ENCODE measurements at regions not wholly inside any gene's neighbourhood (a gene's known extent, or its start where the extent isn't known, plus 50 kb on each side); places are given as distances from the start of the nearest gene placed in this dataset.

DNA sequence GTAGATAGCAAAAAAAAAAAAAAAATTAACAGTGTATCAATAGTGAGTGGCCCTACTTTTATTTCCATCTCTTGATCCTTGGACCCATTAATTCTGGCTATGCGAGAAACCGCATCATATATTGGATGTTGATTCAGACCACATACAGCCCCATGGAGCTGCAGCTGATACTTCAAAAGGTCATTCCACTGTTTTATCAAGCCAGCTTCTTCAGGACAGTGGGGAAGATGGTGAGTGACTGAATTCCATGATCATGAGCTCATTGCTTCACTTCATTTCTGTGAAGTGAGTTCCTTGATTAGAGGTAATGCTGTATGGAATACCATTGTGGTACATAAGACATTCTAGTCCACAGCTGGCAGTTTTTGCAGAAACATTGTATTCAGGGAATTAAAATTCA is 222.9 kb upstream of the MEF2C start:
- H3K4me3 ChIP-seq: no peak overlapping the region
- H3K4me1 ChIP-seq (ENCODE audit: insufficient read depth): no peaks in the 10 kb centered on the region
- H3K9me3 ChIP-seq (ENCODE audit: low read depth): no peaks in the 10 kb centered on the region
- H2AFZ ChIP-seq: no peak overlapping the region
- DNase-seq (ENCODE audit: low spot score): no peak
- no peak overlapping the region for H3K4me2 ChIP-seq
- no peaks in the 10 kb centered on the region for H3K27me3 ChIP-seq
- H3K9me2 ChIP-seq (replicated peaks; ENCODE audit: insufficient read depth): no peaks in the 10 kb centered on the region
- H4K20me1 ChIP-seq (ENCODE audit: insufficient read depth, poor library complexity, severe bottlenecking): no peaks in the 10 kb centered on the region
- H3K27ac ChIP-seq: no peak overlapping the region
- no peaks in the 10 kb centered on the region for H3K36me3 ChIP-seq (replicated peaks; ENCODE audit: insufficient read depth, low read depth)
- 92% methylated on average over 2 of the region's 2 CpGs for WGBS (ENCODE audit: low lambda C conversion rate, missing lambda C conversion rate)
- H3K79me2 ChIP-seq: no peaks in the 10 kb centered on the region
- TF ChIP-seq, protein P1, sequence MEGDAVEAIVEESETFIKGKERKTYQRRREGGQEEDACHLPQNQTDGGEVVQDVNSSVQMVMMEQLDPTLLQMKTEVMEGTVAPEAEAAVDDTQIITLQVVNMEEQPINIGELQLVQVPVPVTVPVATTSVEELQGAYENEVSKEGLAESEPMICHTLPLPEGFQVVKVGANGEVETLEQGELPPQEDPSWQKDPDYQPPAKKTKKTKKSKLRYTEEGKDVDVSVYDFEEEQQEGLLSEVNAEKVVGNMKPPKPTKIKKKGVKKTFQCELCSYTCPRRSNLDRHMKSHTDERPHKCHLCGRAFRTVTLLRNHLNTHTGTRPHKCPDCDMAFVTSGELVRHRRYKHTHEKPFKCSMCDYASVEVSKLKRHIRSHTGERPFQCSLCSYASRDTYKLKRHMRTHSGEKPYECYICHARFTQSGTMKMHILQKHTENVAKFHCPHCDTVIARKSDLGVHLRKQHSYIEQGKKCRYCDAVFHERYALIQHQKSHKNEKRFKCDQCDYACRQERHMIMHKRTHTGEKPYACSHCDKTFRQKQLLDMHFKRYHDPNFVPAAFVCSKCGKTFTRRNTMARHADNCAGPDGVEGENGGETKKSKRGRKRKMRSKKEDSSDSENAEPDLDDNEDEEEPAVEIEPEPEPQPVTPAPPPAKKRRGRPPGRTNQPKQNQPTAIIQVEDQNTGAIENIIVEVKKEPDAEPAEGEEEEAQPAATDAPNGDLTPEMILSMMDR (IDR thresholded peaks at IDR 0.05; ENCODE audit: poor library complexity): no peak

DNA sequence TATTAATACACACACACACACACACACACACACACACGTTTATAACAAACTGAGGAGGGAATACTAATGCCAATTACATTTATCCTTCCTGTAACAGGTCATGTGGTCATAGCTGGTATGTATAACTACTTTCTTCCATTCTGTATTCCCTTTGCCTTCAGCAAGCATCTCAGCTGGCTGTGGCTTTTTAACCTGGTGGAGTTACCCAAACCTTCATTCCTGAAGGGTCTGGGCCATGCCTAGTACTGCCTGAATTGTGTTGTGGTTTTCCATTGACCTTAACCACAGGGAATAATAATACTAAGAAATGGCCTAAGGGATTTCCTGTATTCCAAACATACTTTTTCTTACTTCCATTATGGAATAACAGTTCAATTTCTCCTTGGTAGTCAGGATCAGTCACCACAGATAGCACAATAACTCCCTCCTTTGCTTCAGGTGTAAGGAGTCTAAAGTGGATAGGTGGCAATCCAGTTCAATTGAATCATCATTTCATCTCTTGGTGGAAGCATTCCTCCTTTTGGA is 222.2 kb upstream of the MEF2C start:
- H3K79me2 ChIP-seq: no peaks in the 10 kb centered on the region
- TF ChIP-seq, protein P1 (IDR thresholded peaks at IDR 0.05; ENCODE audit: poor library complexity): no peak
- TF ChIP-seq EZH2 (IDR thresholded peaks at IDR 0.05; ENCODE audit: borderline replicate concordance) (no peak), EZH2phosphoT487 (IDR thresholded peaks at IDR 0.05; ENCODE audit: low read depth, severe bottlenecking, unreplicated experiment) (no peak)
- no peaks in the 10 kb centered on the region for H3K9me3 ChIP-seq (ENCODE audit: low read depth)
- H3K4me2 ChIP-seq: no peak overlapping the region
- no peak overlapping the region for H2AFZ ChIP-seq
- H3K36me3 ChIP-seq (replicated peaks; ENCODE audit: insufficient read depth, low read depth): no peaks in the 10 kb centered on the region
- H3K4me1 ChIP-seq (ENCODE audit: insufficient read depth): no peaks in the 10 kb centered on the region
- H4K20me1 ChIP-seq (ENCODE audit: insufficient read depth, poor library complexity, severe bottlenecking): no peaks in the 10 kb centered on the region
- no peak overlapping the region for H3K27ac ChIP-seq
- no peak for DNase-seq (ENCODE audit: low spot score)
- H3K9me2 ChIP-seq (replicated peaks; ENCODE audit: insufficient read depth): no peaks in the 10 kb centered on the region
- 74% methylated on average over 1 of the region's 1 CpG for WGBS (ENCODE audit: low lambda C conversion rate, missing lambda C conversion rate)
- no peak overlapping the region for H3K4me3 ChIP-seq
- H3K27me3 ChIP-seq: no peaks in the 10 kb centered on the region

DNA sequence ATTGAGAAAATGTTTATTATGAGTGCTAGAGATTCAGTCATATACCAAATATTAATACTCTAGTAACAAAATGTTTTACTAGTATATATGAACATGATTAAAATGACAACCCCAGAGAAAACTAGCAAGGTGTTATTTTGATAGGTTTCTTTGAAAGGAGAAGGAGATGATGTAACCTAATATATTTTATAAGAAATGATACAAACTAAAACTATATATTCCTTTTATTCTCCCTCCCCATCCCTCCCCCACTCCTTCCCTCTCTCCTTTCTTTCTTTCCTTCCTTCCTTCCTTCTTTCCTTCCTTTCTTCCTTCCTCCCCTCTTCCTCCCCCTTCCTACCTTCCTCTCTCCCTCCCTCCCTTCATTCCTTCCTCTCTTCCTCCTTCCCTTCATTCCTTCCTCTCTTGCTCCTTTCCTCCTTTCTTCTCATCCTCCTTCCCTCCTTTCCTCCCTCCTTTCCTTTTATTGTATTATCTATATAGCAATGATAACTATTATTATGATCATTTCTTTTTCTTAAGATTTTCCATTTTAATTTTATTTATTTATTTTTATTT is 215.3 kb upstream of the MEF2C start:
- Histone ChIP-seq H3K36me3 (replicated peaks; ENCODE audit: insufficient read depth, low read depth) (no peaks in the 10 kb centered on the region), H2AFZ (no peak overlapping the region), H4K20me1 (ENCODE audit: insufficient read depth, poor library complexity, severe bottlenecking) (no peaks in the 10 kb centered on the region), H3K4me2 (no peak overlapping the region), H3K4me3 (no peak overlapping the region), H3K4me1 (ENCODE audit: insufficient read depth) (no peaks in the 10 kb centered on the region), H3K9me2 (replicated peaks; ENCODE audit: insufficient read depth) (no peaks in the 10 kb centered on the region), H3K79me2 (no peaks in the 10 kb centered on the region), H3K27me3 (no peaks in the 10 kb centered on the region), H3K9me3 (ENCODE audit: low read depth) (no peaks in the 10 kb centered on the region), H3K27ac (no peak overlapping the region)
- DNase-seq (ENCODE audit: low spot score): no peak
- TF ChIP-seq, protein P1 (IDR thresholded peaks at IDR 0.05; ENCODE audit: poor library complexity): no peak

DNA sequence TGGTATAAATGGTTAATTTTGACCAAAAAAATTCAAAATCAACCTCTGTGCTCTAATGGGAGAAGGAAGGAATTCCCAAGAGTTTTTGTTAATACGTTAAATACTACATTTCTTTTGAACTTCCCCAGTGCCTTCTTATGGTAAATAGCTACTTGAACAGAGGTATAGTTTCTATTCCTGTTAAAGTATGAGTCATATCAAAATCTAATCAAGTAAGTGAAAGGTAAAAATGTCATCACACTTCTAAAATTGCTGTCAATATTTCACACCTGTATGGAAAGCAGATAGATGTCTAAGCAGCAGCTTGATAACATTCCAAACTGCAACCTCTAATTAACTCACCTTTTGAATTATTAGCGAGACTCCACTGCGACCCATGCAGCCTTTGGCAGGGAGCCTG is 214.1 kb upstream of the MEF2C start:
- Histone ChIP-seq H3K79me2 (no peaks in the 10 kb centered on the region), H3K9me3 (ENCODE audit: low read depth) (no peaks in the 10 kb centered on the region), H3K4me1 (ENCODE audit: insufficient read depth) (no peaks in the 10 kb centered on the region), H3K4me3 (no peak overlapping the region), H3K4me2 (no peak overlapping the region), H3K9me2 (replicated peaks; ENCODE audit: insufficient read depth) (no peaks in the 10 kb centered on the region), H3K27ac (no peak overlapping the region), H3K36me3 (replicated peaks; ENCODE audit: insufficient read depth, low read depth) (no peaks in the 10 kb centered on the region), H4K20me1 (ENCODE audit: insufficient read depth, poor library complexity, severe bottlenecking) (no peaks in the 10 kb centered on the region), H2AFZ (no peak overlapping the region), H3K27me3 (no peaks in the 10 kb centered on the region)
- no peak for DNase-seq (ENCODE audit: low spot score)
- 83% methylated on average over 3 of the region's 3 CpGs for WGBS (ENCODE audit: low lambda C conversion rate, missing lambda C conversion rate)
- TF ChIP-seq EZH2phosphoT487 (IDR thresholded peaks at IDR 0.05; ENCODE audit: low read depth, severe bottlenecking, unreplicated experiment): no peak
- TF ChIP-seq, protein P1 (IDR thresholded peaks at IDR 0.05; ENCODE audit: poor library complexity): no peak
- TF ChIP-seq EZH2 (IDR thresholded peaks at IDR 0.05; ENCODE audit: borderline replicate concordance): no peak
